GM21381 (cell line): ENCODE measurements at regions not wholly inside any gene's neighbourhood (a gene's known extent, or its start where the extent isn't known, plus 50 kb on each side); places are given as distances from the start of the nearest gene placed in this dataset.

Experiments
- ATAC-seq: cut with Tn5 transposase; IDR thresholded peaks from one replicate; pipeline ENCODE4 v1.9.1; 2021; ENCODE audit warnings: mild to moderate bottlenecking, moderate library complexity; ENCODE audit not compliant: unreplicated experiment

DNA sequence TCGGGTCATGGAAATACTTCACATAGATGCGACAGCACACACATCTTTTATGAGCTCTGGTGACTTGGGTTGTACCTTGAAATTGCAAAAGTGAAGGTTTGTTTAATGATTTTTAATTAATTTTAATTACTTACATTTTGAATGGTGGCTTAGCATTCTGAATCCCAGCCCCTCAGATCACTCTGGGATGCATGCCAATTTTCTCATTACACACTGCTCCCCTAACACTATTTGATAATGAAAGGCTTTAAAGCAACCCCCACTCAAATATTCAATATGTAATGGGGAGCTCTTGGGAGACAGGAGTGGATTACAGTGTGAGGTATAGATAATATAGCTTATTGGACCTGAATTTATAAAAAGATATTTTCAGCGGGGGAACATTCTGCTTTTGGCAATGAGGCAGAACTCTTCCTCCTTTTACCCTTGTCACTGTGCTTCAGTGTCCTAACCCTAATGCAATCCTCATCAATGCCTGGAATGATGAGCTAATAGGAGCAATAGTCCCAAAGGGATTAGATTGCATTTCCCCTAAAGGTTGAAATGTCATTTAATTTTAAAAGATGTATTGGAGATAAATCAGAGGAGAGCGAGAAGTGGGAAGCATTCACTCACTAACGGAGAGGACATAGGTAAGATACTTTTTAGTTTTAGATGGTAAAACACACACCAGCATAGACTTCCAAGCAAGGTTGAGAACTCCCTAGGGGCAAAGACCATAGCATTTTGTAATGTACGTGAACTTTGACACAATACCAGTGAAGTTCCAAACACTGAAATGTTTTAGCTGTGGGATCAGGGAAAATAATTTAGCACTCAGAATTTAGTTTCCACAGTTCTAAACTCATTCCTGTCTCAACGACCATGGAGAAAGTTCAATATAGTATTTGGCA, 384.1 kb upstream of the PLXNA2 start:
- no peak for ATAC-seq

DNA sequence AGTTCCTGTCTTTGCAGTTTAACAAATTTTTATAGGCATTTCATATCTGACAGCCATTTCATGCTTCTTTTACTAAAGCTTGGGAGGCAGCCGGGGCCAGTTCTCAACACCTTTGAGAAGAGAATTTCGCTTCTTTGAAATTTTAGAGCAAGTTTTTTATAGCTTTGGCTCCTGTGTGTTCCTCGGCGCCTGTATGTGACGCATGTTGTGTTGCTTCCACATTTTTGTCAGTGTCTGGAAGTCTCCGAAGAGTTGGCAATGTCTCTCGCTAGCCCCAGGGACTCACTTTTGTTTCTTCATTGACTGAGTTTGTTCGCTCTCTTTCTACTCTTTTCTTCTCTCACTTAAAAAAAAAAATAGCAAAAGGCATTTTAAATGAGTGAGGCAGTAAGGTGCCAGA, 386.9 kb upstream of the PLXNA2 start:
- no peak for ATAC-seq

DNA sequence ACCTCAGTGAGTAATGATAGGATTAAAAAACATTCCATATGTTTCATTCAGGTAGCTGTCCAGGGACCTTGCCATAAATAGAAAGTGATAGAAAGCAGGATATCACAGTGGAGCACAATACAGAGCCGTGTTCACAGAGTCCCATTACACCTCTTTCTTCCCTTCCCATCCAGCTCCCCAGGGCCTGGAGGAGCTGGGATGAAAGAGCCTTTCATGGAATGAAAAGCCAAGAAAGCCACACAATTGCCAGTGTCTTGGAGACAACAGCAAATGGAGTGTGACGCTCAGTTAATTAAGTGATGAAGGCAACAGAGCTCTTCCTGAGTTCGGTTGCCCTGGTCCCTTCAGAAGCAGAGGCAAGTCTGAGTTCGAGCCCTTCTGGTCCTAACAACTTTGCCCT, 387.3 kb upstream of the PLXNA2 start:
- no peak for ATAC-seq

DNA sequence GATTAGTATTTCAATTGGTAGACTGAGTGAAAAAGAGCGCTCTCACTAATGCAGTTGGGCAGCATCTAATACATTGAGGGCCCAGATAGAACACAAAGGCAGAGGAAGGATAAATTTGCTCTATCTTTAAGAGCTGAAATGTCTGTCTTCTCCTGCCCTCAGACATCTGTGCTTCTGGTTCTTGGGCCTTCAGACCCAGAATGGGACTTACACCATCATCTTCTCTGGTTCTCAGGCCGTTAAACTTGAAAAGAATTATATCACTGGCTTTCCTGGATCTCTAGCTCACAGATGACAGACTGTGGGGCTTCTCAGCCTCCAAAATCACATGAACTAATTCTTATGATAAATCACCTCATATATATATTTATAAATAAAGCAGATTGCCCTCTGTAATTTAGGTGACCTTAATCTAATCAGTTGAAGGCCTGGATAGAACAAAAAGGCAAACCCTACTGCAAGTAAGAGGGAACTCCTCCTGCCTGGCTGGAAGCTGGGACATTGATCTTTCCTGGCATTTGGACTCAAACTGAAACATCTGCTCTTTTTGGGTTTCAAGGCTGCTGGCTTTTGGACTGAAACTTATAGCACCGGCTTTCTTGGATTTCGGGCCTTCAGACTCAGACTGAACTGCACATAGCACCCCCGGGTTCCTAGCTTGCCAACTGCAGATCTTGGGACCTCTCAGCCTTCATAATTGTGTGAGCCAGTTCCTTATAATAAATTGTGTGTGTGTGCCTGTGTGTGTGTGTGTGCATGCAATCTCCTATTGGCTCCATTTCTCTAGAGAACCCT, 390.4 kb upstream of the PLXNA2 start:
- ATAC-seq, result no peak

DNA sequence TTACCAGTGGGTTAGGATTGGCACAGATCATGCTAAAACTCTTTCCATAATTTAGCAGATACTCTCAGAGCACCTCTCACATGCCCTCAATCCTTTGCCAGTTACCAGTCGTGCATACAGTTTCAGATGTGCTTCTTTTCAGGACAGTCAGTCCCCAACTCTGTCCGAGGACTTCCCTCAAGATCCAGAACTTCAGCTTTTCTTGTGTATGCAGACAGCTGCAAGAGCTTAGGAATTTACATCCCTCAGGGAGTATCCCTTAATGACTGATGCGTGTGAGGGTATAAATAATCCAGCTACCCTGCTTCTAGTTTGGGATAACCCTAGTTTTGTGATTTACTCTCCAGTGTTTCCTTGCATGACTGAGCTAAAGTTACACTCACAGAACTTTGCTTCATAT, 393.0 kb upstream of the PLXNA2 start:
- ATAC-seq, result no peak

DNA sequence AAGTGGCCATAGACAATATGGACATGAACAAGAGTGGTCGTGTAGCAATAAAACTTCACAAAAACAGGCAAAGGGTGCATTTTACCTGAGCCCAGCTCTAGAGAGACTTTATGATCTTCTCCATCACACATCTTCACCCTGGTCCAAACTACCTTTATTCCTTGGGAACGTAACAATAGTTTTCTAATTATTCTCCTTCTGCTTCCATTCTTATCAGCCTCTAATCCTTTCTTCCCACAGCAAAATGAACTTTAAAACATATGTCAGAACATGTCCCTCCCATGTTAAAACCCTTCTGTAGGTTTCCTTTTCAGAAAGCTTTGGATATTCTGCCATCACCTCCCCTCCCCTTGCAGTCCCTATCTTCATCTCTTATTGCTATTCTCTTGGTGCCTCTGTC, 395.2 kb upstream of the PLXNA2 start:
- no peak for ATAC-seq

DNA sequence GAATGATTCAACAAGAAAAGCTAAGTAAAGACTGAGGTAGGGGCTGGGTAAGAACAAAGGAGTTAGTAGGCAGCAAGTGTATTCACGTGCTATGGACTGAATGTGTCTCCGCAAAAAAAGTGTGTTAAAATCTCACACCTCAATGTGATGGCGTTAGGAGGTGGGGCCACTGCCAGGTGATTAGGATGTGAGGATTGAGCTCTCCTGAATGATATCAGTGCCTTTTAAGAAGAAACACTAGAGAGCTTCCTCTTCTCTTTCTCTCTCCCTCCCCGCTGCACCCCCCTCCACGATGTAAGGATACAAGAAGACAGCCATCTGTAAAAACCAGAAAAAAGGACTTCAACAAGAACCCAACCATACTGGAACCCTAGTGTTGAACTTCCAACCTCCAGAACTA, 396.1 kb upstream of the PLXNA2 start:
- ATAC-seq, result no peak

DNA sequence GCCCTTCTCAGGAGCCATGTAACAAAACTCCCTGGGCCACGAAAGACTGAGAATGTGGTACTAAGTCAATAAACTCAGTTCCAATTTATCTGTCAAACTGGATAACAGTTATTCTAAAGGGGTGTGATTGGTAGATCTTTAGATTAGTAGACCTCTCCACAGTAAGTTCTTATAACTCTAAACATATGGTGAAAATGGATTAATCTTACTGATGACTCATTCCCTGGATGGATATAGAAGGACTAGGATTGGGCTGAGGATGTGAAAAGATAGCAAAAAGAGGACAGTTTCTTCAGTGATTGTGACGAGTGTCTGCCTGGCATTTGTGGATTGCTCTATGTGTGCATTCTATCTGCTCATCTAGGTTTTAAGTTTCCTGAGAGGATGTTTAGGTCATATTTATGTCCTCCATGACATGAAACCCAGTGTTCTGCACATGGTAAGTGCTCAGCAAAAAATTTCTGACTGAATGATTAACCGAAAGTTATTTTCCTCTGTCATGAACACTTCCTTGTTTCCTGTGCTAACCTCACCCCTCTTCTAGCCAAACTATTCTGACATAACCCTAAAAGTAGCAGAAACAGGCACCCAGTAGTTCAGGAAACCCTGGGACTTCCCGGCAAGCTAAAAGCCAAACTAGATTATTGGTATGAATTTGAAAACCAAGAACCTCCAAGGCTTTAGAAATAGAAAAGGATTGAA, 397.5 kb upstream of the PLXNA2 start:
- ATAC-seq, result no peak

DNA sequence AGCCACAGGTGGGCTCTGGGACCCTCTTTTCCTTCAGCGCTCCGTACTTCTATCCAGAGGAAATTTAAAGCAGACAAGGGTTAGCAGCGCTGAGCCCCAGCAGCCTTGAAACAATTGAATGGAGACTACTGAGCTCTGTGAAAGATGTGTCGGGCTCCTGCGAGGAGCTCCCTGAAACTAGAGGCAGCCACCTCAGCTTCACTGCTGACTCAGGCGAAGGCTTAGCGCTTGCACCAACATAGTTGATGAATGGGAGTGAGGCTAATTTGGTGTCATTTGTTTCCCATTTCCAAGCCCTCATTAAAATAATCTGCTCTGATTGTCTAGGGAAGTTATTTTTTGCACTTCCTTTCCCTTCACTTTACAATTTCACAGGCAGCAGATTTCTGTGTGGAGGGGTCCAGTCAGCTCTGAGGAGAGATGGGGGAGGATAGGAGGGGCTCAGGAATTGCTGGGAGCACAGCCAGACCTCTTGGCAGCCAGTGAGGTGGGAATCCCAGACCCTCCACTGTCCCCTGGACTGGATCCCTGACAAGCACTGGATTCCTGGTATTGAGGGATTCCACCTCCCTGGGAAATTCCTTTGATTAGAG, 398.9 kb upstream of the PLXNA2 start:
- ATAC-seq, result no peak

DNA sequence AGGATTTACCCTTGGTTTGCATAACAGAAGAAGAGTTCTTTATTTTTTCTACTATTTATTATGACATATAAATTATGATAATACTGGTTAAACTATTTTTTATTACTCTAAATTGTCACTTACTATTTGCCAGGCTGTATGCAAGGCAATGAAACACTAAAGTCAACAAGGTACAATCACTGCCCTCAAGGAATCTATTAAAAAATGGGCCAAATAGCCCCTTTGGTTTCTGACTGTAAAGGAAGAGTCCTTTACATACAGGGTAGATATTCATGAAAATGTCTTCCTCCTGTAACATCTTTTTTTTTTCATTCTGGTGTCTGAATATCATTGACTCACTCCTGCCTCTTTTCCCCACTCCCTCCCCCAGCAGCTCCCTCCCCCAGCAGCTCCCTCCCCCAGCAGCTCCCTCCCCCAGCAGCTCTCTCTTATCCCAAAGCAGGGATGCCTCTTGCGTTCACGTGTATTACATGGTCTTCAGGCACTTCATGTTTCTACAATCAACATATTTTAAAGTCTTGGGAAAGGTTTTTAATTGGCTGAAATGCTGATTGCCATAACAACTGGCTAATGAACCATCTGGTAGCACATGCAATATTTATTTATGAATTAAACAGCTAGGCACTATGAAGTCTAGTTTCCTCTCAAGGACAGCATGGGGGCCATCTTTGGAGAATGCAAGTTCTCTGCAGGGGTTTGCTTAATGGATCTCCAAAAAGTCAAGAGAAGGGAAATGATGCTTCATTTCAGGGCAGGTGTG, 400.4 kb upstream of the PLXNA2 start:
- no peak for ATAC-seq

DNA sequence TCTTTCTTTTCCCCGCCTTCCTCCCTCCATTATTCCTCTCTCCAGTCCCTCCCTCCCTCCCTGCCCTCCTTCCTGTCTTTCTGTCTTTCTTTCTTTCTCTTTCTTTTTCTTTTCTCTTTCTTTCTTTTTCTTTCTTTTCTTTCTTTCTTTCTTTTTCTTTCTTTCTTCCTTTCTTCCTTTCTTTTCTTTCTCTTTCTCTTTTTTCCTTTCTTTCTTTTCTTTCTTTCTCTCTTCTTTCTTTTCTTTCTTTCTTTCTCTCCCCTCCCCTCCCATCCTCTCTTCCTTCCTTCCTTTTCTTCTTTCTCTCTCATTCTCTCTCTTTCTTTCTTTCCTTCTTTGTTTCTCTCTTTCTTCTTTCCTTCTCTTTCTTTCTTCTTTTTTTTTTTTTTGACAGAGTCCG, 402.2 kb upstream of the PLXNA2 start:
- no peak for ATAC-seq

DNA sequence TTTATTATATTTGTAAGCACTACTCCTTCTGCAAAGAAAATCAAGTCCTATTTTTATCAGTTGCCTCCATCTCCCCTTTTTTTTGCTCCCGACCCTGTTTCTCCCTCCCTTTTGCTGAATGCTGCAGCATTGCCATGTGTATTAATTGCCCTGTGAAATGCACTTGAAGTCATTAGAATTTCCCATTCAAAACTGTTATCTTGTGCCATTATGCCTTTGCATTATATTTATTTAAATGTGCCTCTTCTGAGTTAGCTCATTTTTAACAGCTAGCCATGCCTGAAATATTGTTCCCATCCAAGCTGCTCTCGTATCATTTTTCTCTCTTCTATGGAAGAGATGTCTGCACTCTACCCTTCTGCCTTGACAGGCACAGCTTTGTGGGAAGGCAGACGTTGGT, 404.0 kb upstream of the PLXNA2 start:
- ATAC-seq, result no peak

DNA sequence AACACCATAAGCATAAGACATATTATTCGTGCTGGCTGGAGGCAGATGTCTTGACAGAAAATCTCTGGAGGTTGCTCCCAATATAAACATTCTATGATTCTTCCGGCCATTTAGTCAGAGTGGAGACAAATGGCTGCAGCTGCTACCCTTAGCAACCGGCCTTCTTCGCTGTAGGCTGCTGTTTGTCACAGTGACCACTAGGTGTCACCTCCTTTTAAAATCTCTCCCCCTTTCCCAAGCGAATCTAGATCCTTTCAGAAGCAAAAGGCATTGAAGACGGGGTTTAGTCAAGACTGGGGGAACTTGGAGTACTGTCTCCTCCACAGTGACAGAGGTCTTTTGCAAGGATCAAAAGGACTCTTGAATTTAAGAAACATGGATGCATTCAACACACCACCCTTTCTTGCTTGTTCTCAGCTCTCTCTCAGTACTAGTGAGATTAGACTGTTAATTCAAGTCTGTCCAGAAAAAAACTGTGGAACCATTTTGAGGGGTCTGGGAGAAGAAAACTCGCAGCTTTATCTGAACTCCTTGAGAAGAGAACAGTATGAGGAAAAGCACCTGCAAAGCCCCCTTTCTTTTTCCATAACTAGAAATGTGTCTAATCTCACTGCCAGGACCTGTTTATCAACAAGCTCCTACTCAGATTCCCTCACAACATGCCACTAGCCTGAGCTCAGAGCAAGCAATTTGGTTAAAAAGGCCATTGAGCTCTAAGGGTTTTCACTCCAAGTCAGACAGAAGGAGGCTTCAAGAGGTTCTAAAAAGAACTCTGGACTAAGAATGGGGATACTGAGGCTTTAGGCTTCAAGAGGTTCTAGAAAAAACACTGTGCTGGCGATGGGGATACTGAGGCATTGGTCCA, 408.3 kb upstream of the PLXNA2 start:
- peak; percentile 96 for ATAC-seq

DNA sequence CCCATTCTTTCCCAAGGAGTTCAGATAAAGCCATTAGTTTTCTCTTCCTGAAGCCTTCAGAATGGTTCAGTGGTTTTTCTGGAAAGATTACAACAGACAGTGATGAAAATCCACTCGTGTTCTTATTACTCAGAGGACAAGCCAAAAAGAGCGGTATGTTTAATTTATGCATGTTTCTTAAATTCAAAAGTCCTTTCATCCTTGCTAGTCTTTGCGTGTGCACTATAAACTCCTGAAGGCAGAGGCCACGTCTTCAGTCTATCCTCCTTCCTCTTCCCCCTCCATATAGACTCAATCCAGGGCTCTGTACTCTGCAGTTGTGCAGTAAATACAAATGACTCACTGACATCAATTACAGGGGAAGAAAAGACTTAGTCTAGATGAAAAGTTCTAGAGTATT, 409.2 kb upstream of the PLXNA2 start:
- ATAC-seq, result no peak

DNA sequence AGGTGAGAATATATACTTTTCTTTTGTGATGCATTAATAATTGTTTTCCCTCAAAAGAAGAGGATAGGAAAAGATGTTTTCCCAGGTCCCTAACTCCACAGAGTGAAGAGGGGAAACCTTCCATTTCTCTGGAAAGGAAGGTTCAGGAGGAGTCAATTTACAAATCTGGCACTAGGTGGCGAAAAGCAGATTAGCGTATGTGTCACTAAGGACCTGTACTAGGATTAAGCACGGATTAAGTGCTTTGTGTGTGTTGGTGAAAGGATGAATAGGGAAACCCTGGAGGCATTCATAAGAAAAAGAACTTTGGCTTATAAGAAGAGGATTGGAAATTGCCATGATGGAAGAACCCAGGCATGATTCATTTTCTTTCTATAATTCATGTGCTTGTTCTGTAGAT, 410.1 kb upstream of the PLXNA2 start:
- ATAC-seq, result no peak

DNA sequence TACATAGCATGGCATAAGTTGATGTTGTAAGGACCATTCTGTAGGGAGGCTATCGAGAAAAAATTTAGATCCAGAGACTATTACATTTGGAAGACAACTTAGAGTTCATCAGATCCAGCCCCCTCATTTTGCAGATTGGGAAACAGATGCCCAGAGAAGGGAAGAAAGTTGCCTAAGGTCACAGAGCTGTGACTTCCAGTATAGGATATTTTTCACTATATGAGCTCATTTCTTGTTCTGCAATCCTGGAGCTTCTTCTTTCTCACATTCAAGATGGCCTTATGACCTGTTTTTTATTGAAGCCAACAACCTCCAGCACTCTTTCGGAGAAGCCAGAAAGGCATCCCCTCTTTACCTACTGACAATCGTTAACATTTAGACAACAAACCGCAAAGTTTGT, 421.8 kb upstream of the PLXNA2 start:
- no peak for ATAC-seq

DNA sequence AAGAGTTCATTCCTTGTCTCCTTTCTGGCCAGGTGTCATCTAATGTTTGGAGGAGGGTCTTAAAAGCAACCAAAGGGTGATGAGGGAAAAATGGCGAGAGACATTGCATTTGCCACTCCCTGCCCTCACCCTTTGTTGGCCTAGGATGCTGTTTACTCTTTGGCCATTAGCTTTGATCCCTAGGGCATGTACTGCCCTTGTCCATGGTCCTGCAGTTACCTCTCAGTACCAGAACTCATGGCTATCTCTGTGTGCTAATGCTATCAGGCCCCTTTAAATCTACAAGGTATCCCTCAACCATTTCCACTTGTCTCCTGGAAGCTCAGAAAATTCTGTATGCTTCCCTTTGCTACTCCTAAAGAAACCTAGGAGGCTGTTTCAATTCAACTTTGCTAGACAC, 424.8 kb upstream of the PLXNA2 start:
- no peak for ATAC-seq

DNA sequence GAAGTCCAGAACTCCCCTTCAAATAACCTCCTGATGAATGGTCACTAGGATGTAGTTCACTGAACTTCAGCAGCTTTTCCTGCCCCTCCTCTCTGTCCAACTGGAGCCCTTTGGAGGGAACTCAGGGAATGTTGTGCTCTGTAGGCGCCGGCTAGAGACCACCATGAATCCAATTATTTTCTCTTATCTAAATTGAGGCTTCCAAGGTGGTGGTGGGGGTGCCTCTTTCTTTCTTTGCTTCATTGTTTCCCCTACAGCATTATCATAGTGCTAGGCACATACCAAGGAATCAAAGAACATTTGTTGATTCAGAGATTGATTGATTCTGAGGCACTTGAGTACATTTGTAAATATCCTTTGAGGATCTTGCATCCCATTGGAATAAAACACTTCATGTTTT, 426.6 kb upstream of the PLXNA2 start:
- no peak for ATAC-seq

DNA sequence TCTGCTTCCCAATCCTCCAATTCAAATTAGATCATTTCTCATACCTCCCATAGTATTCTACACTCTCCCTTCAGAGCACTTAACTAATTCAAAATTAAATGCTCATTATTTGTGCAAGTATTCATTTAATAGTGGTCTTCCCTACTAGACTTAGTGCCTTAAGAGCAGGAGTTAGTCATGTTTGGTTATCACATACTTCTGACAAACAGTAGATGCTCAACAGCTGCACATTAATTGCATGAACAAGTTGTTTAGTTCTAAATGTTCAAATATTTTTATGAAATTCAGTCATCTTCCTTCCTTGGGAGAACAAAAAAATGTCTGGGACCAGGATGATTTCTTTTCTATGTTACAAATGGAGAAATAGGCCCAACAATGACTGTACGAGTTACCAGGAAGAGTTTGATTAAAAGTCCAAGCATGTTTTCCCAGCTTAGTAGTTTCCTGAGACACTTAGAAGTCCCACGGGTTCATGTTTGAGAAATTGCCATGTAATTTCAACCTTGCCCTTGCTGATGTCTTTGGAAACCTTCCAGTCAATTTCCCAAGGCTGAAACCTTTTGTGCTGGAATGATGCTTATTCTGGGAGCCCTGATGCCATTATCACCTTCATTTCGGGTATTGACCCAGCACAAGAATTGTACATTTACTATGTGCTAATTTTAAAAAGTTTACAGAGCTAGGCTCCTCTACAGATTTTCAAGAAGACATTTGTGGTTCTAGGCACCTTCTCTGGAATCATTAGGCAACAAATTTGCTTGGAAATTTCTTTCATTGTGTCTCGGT, 437.9 kb upstream of the PLXNA2 start:
- no peak for ATAC-seq
